HFF-Myc (cell line): ENCODE measurements at regions not wholly inside any gene's neighbourhood (a gene's known extent, or its start where the extent isn't known, plus 50 kb on each side); places are given as distances from the start of the nearest gene placed in this dataset.

ENCODE experiments used
- DNase-seq: peaks from one replicate; pipeline ENCODE4 v3.0.0-alpha.2; 2011; ENCODE audit warnings: low read depth; ENCODE audit errors: extremely low read depth
- H3K4me3 ChIP-seq: replicated peaks from 2 replicates; pipeline ENCODE4 v1.5.1; 2011; ENCODE audit warnings: low read depth, mild to moderate bottlenecking, control low read depth, low read length
- TF ChIP-seq, protein P1 (sequence below): IDR thresholded peaks from 2 replicates; pipeline ENCODE4 v1.5.1; 2012; ENCODE audit warnings: mild to moderate bottlenecking, low read depth, low read length, control low read depth; ENCODE audit errors: missing control alignments

- no peak for DNase-seq
- H3K4me3 ChIP-seq = no peak overlapping the region
- TF ChIP-seq, protein P1, sequence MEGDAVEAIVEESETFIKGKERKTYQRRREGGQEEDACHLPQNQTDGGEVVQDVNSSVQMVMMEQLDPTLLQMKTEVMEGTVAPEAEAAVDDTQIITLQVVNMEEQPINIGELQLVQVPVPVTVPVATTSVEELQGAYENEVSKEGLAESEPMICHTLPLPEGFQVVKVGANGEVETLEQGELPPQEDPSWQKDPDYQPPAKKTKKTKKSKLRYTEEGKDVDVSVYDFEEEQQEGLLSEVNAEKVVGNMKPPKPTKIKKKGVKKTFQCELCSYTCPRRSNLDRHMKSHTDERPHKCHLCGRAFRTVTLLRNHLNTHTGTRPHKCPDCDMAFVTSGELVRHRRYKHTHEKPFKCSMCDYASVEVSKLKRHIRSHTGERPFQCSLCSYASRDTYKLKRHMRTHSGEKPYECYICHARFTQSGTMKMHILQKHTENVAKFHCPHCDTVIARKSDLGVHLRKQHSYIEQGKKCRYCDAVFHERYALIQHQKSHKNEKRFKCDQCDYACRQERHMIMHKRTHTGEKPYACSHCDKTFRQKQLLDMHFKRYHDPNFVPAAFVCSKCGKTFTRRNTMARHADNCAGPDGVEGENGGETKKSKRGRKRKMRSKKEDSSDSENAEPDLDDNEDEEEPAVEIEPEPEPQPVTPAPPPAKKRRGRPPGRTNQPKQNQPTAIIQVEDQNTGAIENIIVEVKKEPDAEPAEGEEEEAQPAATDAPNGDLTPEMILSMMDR = no peak
These were observed 165.9 kb downstream of the MTRR start for GRCh38 chr5:8034852-8035251.

GRCh38 chr5:8048920-8049319 lies 180.0 kb downstream of the MTRR start:
- DNase-seq = no peak
- TF ChIP-seq, protein P1 = no peak
- no peak overlapping the region for H3K4me3 ChIP-seq

DNA sequence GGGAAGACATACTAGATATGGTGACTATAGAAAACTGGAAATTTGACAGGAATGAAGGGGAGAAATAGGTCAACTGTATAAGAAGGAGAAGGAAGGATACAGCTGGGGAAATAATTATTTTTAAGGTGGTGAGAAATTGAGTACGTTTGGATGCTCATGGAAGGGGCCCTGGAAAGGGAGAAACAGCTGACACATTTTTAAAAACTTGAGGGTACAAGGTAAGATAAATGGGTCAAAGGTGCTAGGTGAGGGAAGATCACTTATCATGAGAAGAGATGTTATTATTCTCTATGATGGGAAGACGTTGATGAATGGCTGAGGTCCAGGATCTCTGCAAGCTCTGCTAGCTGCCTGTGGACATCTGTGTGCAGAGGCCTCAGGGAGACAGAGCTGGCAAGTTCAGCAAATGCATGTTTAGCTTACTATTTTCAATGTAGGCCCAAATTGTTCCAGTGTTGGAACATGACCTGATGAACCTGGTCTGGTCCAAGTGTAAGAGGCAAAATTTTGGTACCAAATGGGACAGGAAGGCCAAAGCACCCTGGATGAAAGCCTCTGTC lies 181.7 kb downstream of the MTRR start:
- no peak overlapping the region for H3K4me3 ChIP-seq
- TF ChIP-seq, protein P1 = no peak
- no peak for DNase-seq

- DNase-seq = no peak
- TF ChIP-seq, protein P1 = no peak
- H3K4me3 ChIP-seq = no peak overlapping the region
These were observed 184.3 kb downstream of the MTRR start for GRCh38 chr5:8053270-8053669.

GRCh38 chr5:8057769-8058168 lies 188.8 kb downstream of the MTRR start:
- TF ChIP-seq, protein P1 = no peak
- H3K4me3 ChIP-seq = no peak overlapping the region
- peak; percentile 5 for DNase-seq

DNA sequence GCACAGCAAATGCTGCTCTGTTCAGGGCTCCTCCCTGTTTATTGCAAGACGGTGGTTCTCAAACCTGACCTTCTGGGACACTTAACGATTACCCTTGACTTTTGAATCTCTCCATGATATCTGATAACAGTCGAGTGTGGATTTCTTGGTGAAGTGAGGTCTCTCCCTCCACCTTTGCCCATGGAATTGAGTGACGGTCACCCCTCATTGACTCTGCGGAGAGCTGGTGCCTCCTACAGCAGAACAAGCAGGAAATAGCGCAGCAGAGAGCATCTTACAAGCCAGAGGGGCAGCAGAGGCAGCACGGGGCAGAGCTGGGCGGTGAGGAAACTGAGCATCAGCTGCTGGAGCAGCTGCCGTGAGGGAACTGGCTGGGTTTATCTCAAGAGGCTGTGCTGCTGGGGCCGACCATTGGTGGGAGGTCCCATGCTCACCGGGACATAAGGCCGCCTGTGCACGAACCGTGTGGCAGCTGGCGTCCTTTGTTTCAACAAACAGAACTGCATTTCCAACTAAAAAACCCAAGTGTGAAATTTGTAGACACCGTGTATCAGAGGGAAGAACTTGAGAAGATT lies 189.8 kb downstream of the MTRR start:
- TF ChIP-seq, protein P1 = no peak
- no peak overlapping the region for H3K4me3 ChIP-seq
- DNase-seq = no peak

GRCh38 chr5:8059337-8059736 lies 190.4 kb downstream of the MTRR start:
- DNase-seq = no peak
- H3K4me3 ChIP-seq = no peak overlapping the region
- TF ChIP-seq, protein P1 = no peak
